WERI-Rb-1 (cell line): ENCODE measurements at regions not wholly inside any gene's neighbourhood (a gene's known extent, or its start where the extent isn't known, plus 50 kb on each side); places are given as distances from the start of the nearest gene placed in this dataset.

Source experiments
- DNase-seq: peaks from one replicate; pipeline ENCODE4 v3.0.0-alpha.2; 2020
- H3K27ac ChIP-seq: fragments of 250-450 bp; sonication (Bioruptor Pico); 2 replicates; pipeline ENCODE4 v1.5.1; 2020; ENCODE audit warnings: mild to moderate bottlenecking, moderate library complexity
- H3K27me3 ChIP-seq: fragments of 250-450 bp; sonication (Bioruptor Pico); 2 replicates; pipeline ENCODE4 v1.5.1; 2021; ENCODE audit warnings: mild to moderate bottlenecking, low read depth, moderate library complexity; ENCODE audit not compliant: insufficient read depth, severe bottlenecking
- H3K36me3 ChIP-seq: fragments of 250-450 bp; sonication (Bioruptor Pico); 2 replicates; pipeline ENCODE4 v1.5.1; 2020; ENCODE audit warnings: mild to moderate bottlenecking, moderate library complexity
- H3K4me3 ChIP-seq: 2 replicates; pipeline ENCODE4 v1.5.1; 2011; ENCODE audit warnings: low read depth, mild to moderate bottlenecking, control low read depth, low read length
- H3K9me3 ChIP-seq: fragments of 250-450 bp; sonication (Bioruptor Pico); 2 replicates; pipeline ENCODE4 v1.5.1; 2021; ENCODE audit warnings: mild to moderate bottlenecking, moderate library complexity; ENCODE audit not compliant: severe bottlenecking
- CTCF ChIP-seq: IDR thresholded peaks from 2 replicates; pipeline ENCODE4 v1.5.1; 2011; ENCODE audit warnings: low read depth, mild to moderate bottlenecking, control low read depth, inconsistent platforms, low read length

GRCh38 chr6:44666324-44666723, 278.8 kb downstream of the CDC5L start:
- Histone ChIP-seq H3K27me3 (no peaks in the 10 kb centered on the region), H3K36me3 (no peaks in the 10 kb centered on the region), H3K4me3 (no peak overlapping the region), H3K27ac (no peak overlapping the region), H3K9me3 (no peaks in the 10 kb centered on the region)
- DNase-seq = peak; percentile 6
- no peak for TF ChIP-seq CTCF

GRCh38 chr6:44667226-44667625, 279.7 kb downstream of the CDC5L start:
- Histone ChIP-seq H3K4me3 (no peak overlapping the region), H3K27ac (no peak overlapping the region), H3K36me3 (no peaks in the 10 kb centered on the region), H3K9me3 (no peaks in the 10 kb centered on the region), H3K27me3 (no peaks in the 10 kb centered on the region)
- no peak for DNase-seq
- no peak for TF ChIP-seq CTCF

GRCh38 chr6:44667668-44668390, 280.3 kb downstream of the CDC5L start:
- Histone ChIP-seq H3K27ac (no peak overlapping the region), H3K27me3 (no peaks in the 10 kb centered on the region), H3K9me3 (no peaks in the 10 kb centered on the region), H3K36me3 (no peaks in the 10 kb centered on the region), H3K4me3 (no peak overlapping the region)
- DNase-seq = peak; percentile 83
- peak; percentile 92 for TF ChIP-seq CTCF

GRCh38 chr6:44668391-44668930, 281.0 kb downstream of the CDC5L start:
- Histone ChIP-seq H3K4me3 (no peak overlapping the region), H3K27ac (no peak overlapping the region), H3K27me3 (no peaks in the 10 kb centered on the region), H3K36me3 (no peaks in the 10 kb centered on the region), H3K9me3 (no peaks in the 10 kb centered on the region)
- no peak for DNase-seq
- TF ChIP-seq CTCF = no peak

- TF ChIP-seq CTCF = no peak
- Histone ChIP-seq H3K27me3 (no peaks in the 10 kb centered on the region), H3K36me3 (no peaks in the 10 kb centered on the region), H3K27ac (no peak overlapping the region), H3K4me3 (no peak overlapping the region), H3K9me3 (no peaks in the 10 kb centered on the region)
- DNase-seq = no peak
These were observed 281.7 kb downstream of the CDC5L start for GRCh38 chr6:44668976-44669934.
